GM12878 (cell line): ENCODE measurements at regions not wholly inside any gene's neighbourhood (a gene's known extent, or its start where the extent isn't known, plus 50 kb on each side); places are given as distances from the start of the nearest gene placed in this dataset.

Source experiments
- ATAC-seq: fragments of 200-7000 bp; cut with Tn5 transposase; 3 replicates; pipeline ENCODE4 v1.9.1; 2020; ENCODE audit warnings: mild to moderate bottlenecking, moderate library complexity
- BruUV-seq: library from RNA; stranded (reverse); fragments of 400-500 nt; replicated peaks from 2 replicates; lab custom pipeline; 2021; lab: Mats Ljungman, UMichigan
- CTCF ChIA-PET: fragments of 300-600 bp; sonication (Branson Sonifier 250); formaldehyde crosslinking; extraction: SDS; loops from one replicate; lab custom pipeline; 2021; ENCODE audit warnings: inconsistent platforms; lab: Yijun Ruan, JAX
- POLR2A ChIA-PET: fragments of 350-600 bp; formaldehyde crosslinking; extraction: SDS; loops from one replicate; lab custom pipeline; 2021; ENCODE audit warnings: inconsistent platforms; lab: Charles Lee
- RAD21 ChIA-PET: fragments of 300-600 bp; sonication (Branson Sonifier 250); formaldehyde crosslinking; loops from one replicate; lab custom pipeline; 2023; ENCODE audit warnings: antibody characterized with exemption; ENCODE audit not compliant: unreplicated experiment; lab: Charles Lee
- SMC1A ChIA-PET: fragments of 300-600 bp; sonication (Branson Sonifier 250); formaldehyde crosslinking; loops from one replicate; lab custom pipeline; 2023; ENCODE audit not compliant: unreplicated experiment, uncharacterized antibody; lab: Charles Lee
- DNase-seq: peaks from one replicate; pipeline ENCODE4 v3.0.0-alpha.2; 2011; ENCODE audit warnings: low read depth, low spot score
- FAIRE-seq: peaks from 3 replicates; lab custom pipeline; 2011; peaks lifted over from hg19 to GRCh38; lab: Jason Lieb, UNC
- H2AFZ ChIP-seq: 2 replicates; pipeline ENCODE4 v1.6.0; 2011; ENCODE audit warnings: low read depth, low read length, control low read depth; ENCODE audit not compliant: control insufficient read depth
- H3K27ac ChIP-seq: 2 replicates; pipeline ENCODE4 v1.5.1; 2011; ENCODE audit warnings: control low read depth; ENCODE audit not compliant: control insufficient read depth, insufficient read depth
- H3K27me3 ChIP-seq, 2 experiments: replicated peaks in 1 of 2; 2 replicates each; pipeline versions ENCODE4 v1.6.0 to v1.6.1; 2011; ENCODE audit warnings: low read length in 1 of 2; ENCODE audit not compliant: control insufficient read depth in 2 of 2, insufficient read depth in 2 of 2
- H3K36me3 ChIP-seq, 2 experiments: 2 replicates each; pipeline ENCODE4 v1.5.1; 2011; ENCODE audit warnings: low read length in 1 of 2; ENCODE audit not compliant: control insufficient read depth in 2 of 2, insufficient read depth in 2 of 2
- H3K4me1 ChIP-seq: 2 replicates; pipeline ENCODE4 v1.6.1; 2011; ENCODE audit warnings: mild to moderate bottlenecking, low read length, moderate library complexity, mixed read lengths; ENCODE audit not compliant: control insufficient read depth, insufficient read depth
- H3K4me2 ChIP-seq: 2 replicates; pipeline ENCODE4 v1.6.0; 2011; ENCODE audit warnings: control low read depth; ENCODE audit not compliant: control insufficient read depth, insufficient read depth
- H3K4me3 ChIP-seq: fragments of 200-600 bp; sonication (generic); 2 replicates; pipeline ENCODE4 v1.5.1; 2016
- H3K79me2 ChIP-seq: 2 replicates; pipeline ENCODE4 v1.6.0; 2011; ENCODE audit warnings: low read length; ENCODE audit not compliant: control insufficient read depth, insufficient read depth
- H3K9ac ChIP-seq: 2 replicates; pipeline ENCODE4 v1.8.0; 2011; ENCODE audit warnings: low read length, control low read depth, mixed read lengths; ENCODE audit not compliant: control insufficient read depth, insufficient read depth
- H3K9me3 ChIP-seq: replicated peaks from 3 replicates; pipeline ENCODE4 v1.5.1; 2011; ENCODE audit warnings: mild to moderate bottlenecking, low read length; ENCODE audit not compliant: control insufficient read depth, insufficient read depth
- H4K20me1 ChIP-seq: 2 replicates; pipeline ENCODE4 v1.6.0; 2011; ENCODE audit not compliant: control insufficient read depth, insufficient read depth
- BMI1 ChIP-seq: fragments of 450-650 bp; IDR thresholded peaks from 2 replicates; pipeline ENCODE4 v1.6.1; 2016; ENCODE audit warnings: mild to moderate bottlenecking, moderate library complexity, borderline replicate concordance
- HDAC2 ChIP-seq: fragments of 200-600 bp; sonication (generic); IDR thresholded peaks from 2 replicates; pipeline ENCODE4 v1.6.1; 2017
- JUND ChIP-seq: IDR thresholded peaks from 2 replicates; pipeline ENCODE4 v1.6.1; 2012; ENCODE audit warnings: low read depth, mild to moderate bottlenecking, low read length, improper control_type of control experiment, moderate library complexity
- KLF5 ChIP-seq: fragments of 450-650 bp; IDR thresholded peaks from 2 replicates; pipeline ENCODE4 v1.6.1; 2014; ENCODE audit warnings: mild to moderate bottlenecking; ENCODE audit not compliant: partially characterized antibody
- NFIC ChIP-seq: IDR thresholded peaks from 2 replicates; pipeline ENCODE4 v1.6.1; 2012; ENCODE audit warnings: low read depth, mild to moderate bottlenecking, inconsistent platforms, low read length, moderate library complexity
- NR2C1 ChIP-seq: fragments of 450-650 bp; IDR thresholded peaks from 2 replicates; pipeline ENCODE4 v1.6.1; 2017; ENCODE audit warnings: antibody characterized with exemption, mild to moderate bottlenecking, moderate library complexity
- NRF1 ChIP-seq: conservative IDR thresholded peaks from 2 replicates; pipeline ENCODE4 v1.6.1; 2011; ENCODE audit warnings: mild to moderate bottlenecking, low read depth, low read length, improper control_type of control experiment
- POLR2A ChIP-seq: IDR thresholded peaks from 2 replicates; pipeline ENCODE4 v1.6.1; 2011; ENCODE audit warnings: low read depth, mild to moderate bottlenecking, low read length
- RAD21 ChIP-seq: IDR thresholded peaks from 2 replicates; pipeline ENCODE4 v1.6.1; 2011; ENCODE audit warnings: mild to moderate bottlenecking, low read depth, low read length, moderate library complexity; ENCODE audit not compliant: insufficient read depth
- SIN3A ChIP-seq: IDR thresholded peaks from 2 replicates; pipeline ENCODE4 v1.6.1; 2012; ENCODE audit warnings: low read depth, low read length, improper control_type of control experiment
- STAT3 ChIP-seq: IDR thresholded peaks from 2 replicates; pipeline ENCODE4 v1.6.1; 2011; ENCODE audit warnings: low read depth, low read length, improper control_type of control experiment
- SUPT20H ChIP-seq: IDR thresholded peaks from 2 replicates; pipeline ENCODE4 v1.6.1; 2011; ENCODE audit warnings: low read depth, mild to moderate bottlenecking, low read length, moderate library complexity, borderline replicate concordance; ENCODE audit not compliant: control insufficient read depth
- SUZ12 ChIP-seq: fragments of 200-600 bp; sonication (generic); IDR thresholded peaks from one replicate; pipeline ENCODE4 v1.6.1; 2018; ENCODE audit warnings: antibody characterized with exemption, mild to moderate bottlenecking; ENCODE audit not compliant: unreplicated experiment
- TAF1 ChIP-seq: IDR thresholded peaks from 2 replicates; pipeline ENCODE4 v1.6.1; 2011; ENCODE audit warnings: mild to moderate bottlenecking, low read depth, low read length, borderline replicate concordance
- WRNIP1 ChIP-seq: IDR thresholded peaks from 2 replicates; pipeline ENCODE4 v1.6.1; 2011; ENCODE audit warnings: low read depth, low read length, improper control_type of control experiment, borderline replicate concordance
- WGBS: methylation state at CpG from one replicate; pipeline ENCODE4 v1.1.6; 2016; ENCODE audit warnings: low lambda C conversion rate; ENCODE audit not compliant: insufficient replicate concordance, insufficient coverage; ENCODE audit errors: missing lambda C conversion rate; 5-methylcytosine and 5-hydroxymethylcytosine counted together
- in situ Hi-C: fragments of 300-500 bp; cut with MboI; formaldehyde crosslinking; loops from 9 replicates; pipeline ENCODE4 v1.14.3; 2018; ENCODE audit warnings: mixed read lengths
- intact Hi-C: fragments of 100-400 bp; cut with micrococcal nuclease; formaldehyde crosslinking; loops from one replicate; pipeline ENCODE4 v1.14.2; 2022; ENCODE audit not compliant: unreplicated experiment
- TF ChIP-seq, protein P1 (sequence below): IDR thresholded peaks from 2 replicates; pipeline ENCODE4 v1.6.1; 2012; ENCODE audit warnings: low read depth, low read length, improper control_type of control experiment

DNA sequence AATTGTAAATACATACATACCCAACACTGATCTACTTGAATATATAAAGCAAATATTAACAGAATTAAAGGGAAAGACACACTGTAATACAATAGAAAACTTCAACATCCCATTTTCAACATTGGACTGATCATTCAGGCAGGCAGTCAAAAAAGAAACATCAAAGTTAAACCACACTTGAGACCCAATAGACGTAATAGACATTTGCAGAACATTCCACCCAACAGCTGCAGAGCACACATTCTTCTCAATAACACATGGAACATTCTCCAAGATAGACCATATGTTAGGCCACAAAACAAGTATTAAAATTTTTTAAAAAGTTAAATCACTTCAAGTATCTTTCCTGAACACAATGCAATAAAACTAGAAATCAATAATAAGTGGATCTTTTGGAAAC lies 698.2 kb downstream of the COL12A1 start:
- no TSS peak for BruUV-seq
- Histone ChIP-seq H3K79me2 (no peaks in the 10 kb centered on the region), H3K9me3 (peaks cover 2% of the 10 kb centered on the region; the same call in 1 of the 3 replicates), H3K27ac (no peak overlapping the region), H3K4me3 (no peak overlapping the region), H3K4me2 (no peak overlapping the region), H3K4me1 (no peaks in the 10 kb centered on the region), H3K9ac (no peak overlapping the region), H2AFZ (no peak overlapping the region), H3K36me3 (no peaks in the 10 kb centered on the region), H3K27me3 (no peaks in the 10 kb centered on the region), H4K20me1 (no peaks in the 10 kb centered on the region)
- RAD21 ChIA-PET, result no interaction called here
- intact Hi-C loops, result no loop called here
- POLR2A ChIA-PET, result no interaction called here
- DNase-seq (no peak), ATAC-seq (no peak), FAIRE-seq (no peak)
- SMC1A ChIA-PET, result interaction anchor here (0.6 to 2.5 kb wide), 3 partner anchors 9 to 31 kb away, joined by 3 to 7 read pairs (median 3); no protein-coding TSS in a partner anchor
- CTCF ChIA-PET, result interaction anchor here (1.6 kb wide), 1 partner anchor 12 kb away, joined by 4 read pairs; no protein-coding TSS in a partner anchor
- in situ Hi-C loops, result no loop called here
- WGBS, result 4% methylated on average over 1 of the region's 1 CpG
- TF ChIP-seq TAF1, result no peak
- no peak for TF ChIP-seq HDAC2
- TF ChIP-seq NR2C1, result no peak
- TF ChIP-seq RAD21, result no peak
- TF ChIP-seq NRF1, result no peak
- no peak for TF ChIP-seq POLR2A
- no peak for TF ChIP-seq SUZ12
- TF ChIP-seq WRNIP1, result no peak
- TF ChIP-seq BMI1, result no peak
- TF ChIP-seq SIN3A, result no peak
- TF ChIP-seq, protein P1, sequence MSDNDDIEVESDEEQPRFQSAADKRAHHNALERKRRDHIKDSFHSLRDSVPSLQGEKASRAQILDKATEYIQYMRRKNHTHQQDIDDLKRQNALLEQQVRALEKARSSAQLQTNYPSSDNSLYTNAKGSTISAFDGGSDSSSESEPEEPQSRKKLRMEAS, result no peak
- no peak for TF ChIP-seq STAT3
- TF ChIP-seq KLF5, result no peak
- no peak for TF ChIP-seq SUPT20H
- no peak for TF ChIP-seq JUND
- TF ChIP-seq NFIC, result no peak
